NCI-H187 (cell line): ENCODE measurements at regions not wholly inside any gene's neighbourhood (a gene's known extent, or its start where the extent isn't known, plus 50 kb on each side); places are given as distances from the start of the nearest gene placed in this dataset.

Source experiments
- DNase-seq, 2 experiments: peaks; one replicate each; lab custom pipeline; 2025; lab: John Stamatoyannopoulos, UW

- DNase-seq: no peak
Measured at GRCh38 chr7:46539892-46540483, 618.9 kb upstream of the IGFBP3 start.

DNA sequence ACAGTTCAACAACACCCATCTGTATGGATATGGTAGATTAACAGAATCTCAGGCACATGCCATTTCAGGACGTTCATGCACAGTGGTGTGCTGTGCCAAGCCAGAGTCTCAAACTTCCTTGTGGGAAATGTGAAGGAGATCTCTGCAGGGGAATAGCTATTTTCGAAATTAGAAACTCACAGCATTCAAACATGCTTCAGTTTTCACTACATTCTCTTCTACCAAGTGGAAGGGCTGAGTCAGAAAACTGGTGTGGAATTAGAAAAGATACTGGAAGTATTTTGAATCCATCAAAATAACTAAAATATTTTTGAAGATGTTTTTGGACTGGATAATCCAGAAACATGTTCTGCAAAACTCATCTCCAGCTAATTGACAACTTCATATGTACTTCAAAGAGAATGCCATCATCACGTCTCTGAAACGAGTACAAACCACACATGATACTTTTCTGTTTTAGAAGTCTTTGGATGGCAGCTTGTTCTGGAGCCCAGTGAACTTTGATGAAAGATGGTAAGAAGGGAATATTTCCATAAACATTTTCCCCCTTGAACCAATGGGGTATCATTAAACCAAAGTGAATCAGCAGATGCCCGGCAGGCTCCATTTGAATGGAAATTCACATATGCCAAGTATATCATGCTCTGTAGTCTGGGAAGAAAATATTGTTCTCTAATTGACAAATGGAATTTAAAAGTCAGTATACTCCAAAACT, 616.3 kb upstream of the IGFBP3 start:
- no peak for DNase-seq

DNA sequence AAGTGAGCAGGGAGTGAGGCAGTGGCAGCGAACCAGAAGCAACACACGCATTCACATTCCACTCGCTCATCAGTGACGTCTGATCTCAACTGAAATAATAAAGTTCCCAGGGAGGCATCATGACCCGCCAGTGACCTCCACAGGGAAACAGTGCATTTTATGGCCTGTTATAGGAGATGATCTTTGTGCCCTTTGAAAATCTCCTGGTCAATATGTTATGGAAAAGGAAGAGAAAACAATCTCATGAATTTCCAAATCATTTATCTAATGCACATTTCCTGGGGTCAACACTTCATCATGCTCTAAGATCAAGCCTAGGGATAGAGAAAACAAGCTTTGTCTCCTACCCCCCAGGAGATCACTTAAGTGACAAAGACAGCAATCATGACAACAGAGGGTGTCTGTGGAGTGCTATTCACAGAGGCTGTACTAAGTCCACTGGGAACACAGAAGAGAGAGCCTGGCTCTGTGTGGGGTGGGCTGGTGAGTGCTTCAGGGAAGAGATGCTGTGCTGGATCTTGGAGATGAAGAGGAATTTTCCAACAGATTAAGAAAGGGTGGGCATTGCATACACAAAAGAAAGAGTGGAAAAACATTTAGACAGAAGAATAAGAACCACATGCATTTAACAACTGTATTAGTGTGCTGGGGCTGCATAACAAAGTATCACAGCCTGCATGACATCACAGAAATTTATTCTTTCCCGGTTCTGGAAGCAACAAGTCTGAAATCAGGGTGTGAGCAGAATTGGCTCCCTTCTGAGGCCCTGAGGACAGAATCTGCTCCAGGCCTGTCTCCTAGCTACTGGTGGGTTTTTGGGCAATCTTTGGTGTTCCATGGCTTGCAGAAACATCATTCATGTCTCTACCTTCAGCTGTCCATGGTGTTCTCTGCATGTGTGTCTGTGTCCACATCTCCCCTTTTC, 613.9 kb upstream of the IGFBP3 start:
- no peak for DNase-seq

GRCh38 chr7:46533946-46534345, 612.9 kb upstream of the IGFBP3 start:
- DNase-seq: no peak

GRCh38 chr7:46532571-46532970, 611.5 kb upstream of the IGFBP3 start:
- no peak for DNase-seq

- no peak for DNase-seq
Measured at GRCh38 chr7:46530081-46530750, 609.1 kb upstream of the IGFBP3 start.

DNA sequence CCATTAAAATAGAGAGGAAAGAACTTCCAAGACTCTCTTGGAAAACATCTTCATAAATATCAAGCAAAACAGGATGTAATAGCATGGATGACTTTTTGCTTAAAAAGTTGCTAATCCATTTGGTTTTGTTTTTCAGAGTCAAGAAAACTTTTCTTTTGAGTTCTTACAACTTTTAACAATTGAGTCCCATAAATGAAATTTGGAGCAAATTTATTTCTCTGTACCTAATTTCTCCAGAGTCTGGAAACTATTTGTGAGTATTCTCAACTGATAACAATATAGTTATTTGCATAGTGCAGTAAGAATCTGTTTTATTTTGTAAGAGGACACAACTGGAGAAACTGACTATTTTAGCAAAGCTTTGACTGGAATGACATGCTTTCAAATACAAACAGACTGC, 606.3 kb upstream of the IGFBP3 start:
- DNase-seq: no peak

- DNase-seq: no peak
Measured at GRCh38 chr7:46525876-46526275, 604.8 kb upstream of the IGFBP3 start.

- DNase-seq: no peak
Measured at GRCh38 chr7:46524350-46524749, 603.3 kb upstream of the IGFBP3 start.

DNA sequence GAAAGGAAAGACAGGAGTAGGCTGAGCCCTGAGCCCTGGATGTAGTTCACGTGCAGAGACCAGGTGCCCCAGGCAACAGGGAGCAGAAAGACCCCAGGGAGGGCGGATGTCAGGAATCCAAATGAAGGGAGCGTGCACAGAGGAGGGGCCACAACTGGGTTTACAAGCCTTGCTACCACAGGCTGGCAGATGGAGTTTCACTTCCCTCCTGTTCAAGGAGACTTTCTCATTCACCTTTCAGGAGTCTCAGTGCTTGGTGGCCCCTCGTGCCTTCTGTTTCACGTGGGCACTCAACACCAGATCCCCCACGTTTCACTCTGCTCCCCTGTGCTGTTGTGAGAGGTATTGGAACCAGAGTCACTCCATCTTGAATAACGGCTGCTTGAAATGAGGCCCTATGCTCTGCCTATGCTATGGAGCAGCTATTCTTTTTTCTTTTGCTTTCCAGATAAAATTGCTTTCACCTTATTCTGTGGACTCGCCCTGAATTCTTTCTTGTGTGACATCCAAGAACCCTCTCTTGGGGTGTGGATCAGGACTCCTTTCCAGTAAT, 601.4 kb upstream of the IGFBP3 start:
- no peak for DNase-seq

GRCh38 chr7:46518713-46519112, 597.6 kb upstream of the IGFBP3 start:
- no peak for DNase-seq

- no peak for DNase-seq
Measured at GRCh38 chr7:46515844-46516590, 594.9 kb upstream of the IGFBP3 start.

- no peak for DNase-seq
Measured at GRCh38 chr7:46513447-46513848, 592.4 kb upstream of the IGFBP3 start.

DNA sequence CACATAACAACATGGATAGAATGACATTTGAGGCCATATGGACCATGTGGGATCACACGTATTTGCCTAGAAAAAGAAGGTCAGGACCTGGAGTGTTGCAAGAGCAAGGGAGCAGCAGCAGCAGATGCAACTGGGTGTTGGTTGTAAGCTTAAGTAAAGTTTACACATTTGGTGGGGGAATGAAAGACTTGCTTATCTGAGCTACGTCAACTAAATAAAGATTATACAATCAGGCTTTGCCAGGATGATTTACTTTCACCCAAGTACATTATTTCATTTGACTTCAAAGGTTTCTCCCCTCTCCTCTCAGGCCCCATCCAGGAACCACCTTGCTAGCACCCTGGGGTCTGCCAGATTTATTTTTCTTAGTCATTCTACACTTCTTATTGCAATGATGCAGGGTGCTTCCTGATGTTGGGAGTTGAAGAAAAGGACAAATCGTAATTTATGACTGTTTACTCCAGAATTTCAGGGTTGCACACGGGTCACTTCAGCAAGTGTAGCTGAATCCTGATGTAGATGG, 591.9 kb upstream of the IGFBP3 start:
- DNase-seq: no peak

GRCh38 chr7:46511442-46512215, 590.6 kb upstream of the IGFBP3 start:
- no peak for DNase-seq

DNA sequence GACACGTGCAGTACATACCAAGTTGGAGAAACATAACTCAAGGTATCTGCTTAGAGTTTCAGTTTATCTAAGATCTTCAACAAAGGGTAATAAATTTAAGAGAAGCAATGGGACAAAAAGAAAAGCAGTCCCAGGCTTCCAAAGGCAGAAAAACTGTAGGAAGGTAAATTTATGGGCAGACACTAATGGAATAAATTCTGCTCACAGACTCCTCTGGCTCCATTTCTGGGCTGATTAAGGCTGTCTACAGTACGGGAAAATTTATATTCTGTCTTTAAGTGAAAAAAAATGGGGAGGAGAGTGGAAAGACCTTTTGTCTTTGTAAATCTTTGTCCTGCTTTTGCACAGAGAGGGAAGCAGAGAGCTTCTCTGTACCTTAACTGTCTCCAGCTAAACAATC, 587.5 kb upstream of the IGFBP3 start:
- DNase-seq: no peak

DNA sequence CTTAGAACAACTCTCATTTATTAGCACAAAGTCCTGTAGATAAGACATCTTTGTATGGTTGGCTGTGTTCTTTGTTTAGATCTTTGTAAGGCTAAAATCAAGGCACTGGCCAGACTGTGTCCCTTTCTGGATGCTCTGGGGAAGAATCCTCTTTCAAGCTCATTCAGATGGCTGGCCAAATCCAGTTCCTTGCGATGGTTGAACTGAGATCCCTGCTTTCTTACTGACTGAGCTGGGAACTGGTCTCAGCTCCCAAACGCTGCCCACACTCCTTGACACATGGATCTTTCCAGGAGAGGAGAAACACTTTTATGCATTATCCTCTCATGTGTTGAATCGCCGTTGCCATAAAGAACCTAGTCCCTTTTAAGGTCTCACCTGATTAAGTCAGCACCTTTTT, 586.5 kb upstream of the IGFBP3 start:
- DNase-seq: no peak

- DNase-seq: no peak
Measured at GRCh38 chr7:46494441-46494840, 573.4 kb upstream of the IGFBP3 start.

GRCh38 chr7:46494028-46494427, 573.0 kb upstream of the IGFBP3 start:
- no peak for DNase-seq

DNA sequence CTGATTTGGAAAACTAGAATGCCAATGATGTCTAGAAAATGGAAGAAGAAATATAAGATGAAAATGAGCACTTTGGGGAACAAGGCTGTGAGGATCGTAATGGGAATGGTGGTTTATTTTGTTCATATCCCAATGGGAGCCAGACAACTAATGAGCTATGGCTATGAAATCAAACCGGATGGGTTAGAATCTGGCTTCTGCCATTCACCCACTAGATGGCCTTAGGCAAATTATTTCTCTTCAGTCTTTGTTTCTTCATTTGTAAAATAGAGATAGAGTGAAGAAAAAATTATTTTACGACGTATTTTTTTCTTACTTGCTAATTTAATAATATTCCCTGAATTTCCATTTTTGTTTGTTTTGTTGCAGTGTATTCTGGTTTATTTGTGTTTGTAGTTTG, 572.1 kb upstream of the IGFBP3 start:
- no peak for DNase-seq
